HepG2 (cell line): ENCODE measurements at regions not wholly inside any gene's neighbourhood (a gene's known extent, or its start where the extent isn't known, plus 50 kb on each side); places are given as distances from the start of the nearest gene placed in this dataset.

Experiments used
- ATAC-seq: fragments of 200-7000 bp; cut with Tn5 transposase; 3 replicates; pipeline ENCODE4 v1.9.1; 2020; ENCODE audit warnings: mild to moderate bottlenecking, moderate library complexity
- BruUV-seq: library from RNA; stranded (reverse); fragments of 400-500 nt; replicated peaks from 2 replicates; lab custom pipeline; 2021; lab: Mats Ljungman, UMichigan
- CTCF ChIA-PET: fragments of 300-600 bp; formaldehyde crosslinking; extraction: SDS; loops from one replicate; lab custom pipeline; 2021; ENCODE audit warnings: low total read pairs, inconsistent platforms, low intra/inter-chr PET ratio; lab: Yijun Ruan, JAX
- POLR2A ChIA-PET: fragments of 350-600 bp; sonication (Branson Sonifier 250); formaldehyde crosslinking; loops from one replicate; lab custom pipeline; 2020; ENCODE audit warnings: antibody characterized with exemption, inconsistent platforms; lab: Yijun Ruan, JAX
- DNase-seq: peaks from one replicate; pipeline ENCODE4 v3.0.0-alpha.2; 2015; ENCODE audit warnings: low spot score
- FAIRE-seq: peaks from 3 replicates; lab custom pipeline; 2011; peaks lifted over from hg19 to GRCh38; lab: Jason Lieb, UNC
- H2AFZ ChIP-seq: one replicate; pipeline ENCODE4 v1.6.1; 2011; ENCODE audit warnings: low read length, inconsistent platforms
- H3K27ac ChIP-seq: fragments of 300-600 bp; 3 replicates; pipeline ENCODE4 v1.8.0; 2011; ENCODE audit warnings: mixed run types, mild to moderate bottlenecking, mixed read lengths, low read length, inconsistent platforms; ENCODE audit not compliant: insufficient read depth; ENCODE audit errors: extremely low read length
- H3K27me3 ChIP-seq, 2 experiments: fragments of 200-600 bp in 1 of 2; 2 replicates in 1 of 2; 3 replicates in 1 of 2; pipeline versions ENCODE4 v1.6.0 to v1.8.0; 2011; ENCODE audit warnings: low read length in 2 of 2, mild to moderate bottlenecking in 2 of 2, moderate library complexity in 2 of 2, inconsistent platforms in 1 of 2; ENCODE audit not compliant: insufficient read depth in 2 of 2, control insufficient read depth in 1 of 2
- H3K36me3 ChIP-seq, 2 experiments: fragments of 200-600 bp in 1 of 2; replicated peaks in 1 of 2; 2 replicates in 1 of 2; 3 replicates in 1 of 2; pipeline versions ENCODE4 v1.5.1 to v1.8.0; 2011; ENCODE audit warnings: low read length in 2 of 2, inconsistent platforms in 1 of 2; ENCODE audit not compliant: insufficient read depth in 2 of 2, control insufficient read depth in 1 of 2
- H3K4me1 ChIP-seq: 2 replicates; pipeline ENCODE4 v1.5.1; 2012; ENCODE audit warnings: low read length, inconsistent platforms; ENCODE audit not compliant: insufficient read depth
- H3K4me2 ChIP-seq: 2 replicates; pipeline ENCODE4 v1.6.0; 2011; ENCODE audit warnings: low read depth, low read length, inconsistent platforms
- H3K4me3 ChIP-seq, 3 experiments: fragments of 200-600 bp in 1 of 3; sonication (generic), shearing (Covaris generic) in 1 of 3; replicated peaks in 1 of 3; 2 replicates each; pipeline ENCODE4 v1.5.1; 2011 to 2016; ENCODE audit warnings: low read length in 3 of 3, inconsistent platforms in 2 of 3, low read depth in 2 of 3, mild to moderate bottlenecking in 2 of 3, control low read depth in 1 of 3, mixed read lengths in 1 of 3; ENCODE audit not compliant: insufficient read depth in 1 of 3
- H3K79me2 ChIP-seq: one replicate; pipeline ENCODE4 v1.6.1; 2011; ENCODE audit warnings: low read length, inconsistent platforms; ENCODE audit not compliant: insufficient read depth
- H3K9ac ChIP-seq: 2 replicates; pipeline ENCODE4 v1.6.0; 2011; ENCODE audit warnings: mild to moderate bottlenecking, low read depth, low read length, inconsistent platforms; ENCODE audit not compliant: insufficient read depth
- H3K9me3 ChIP-seq: 2 replicates; pipeline ENCODE4 v1.5.1; 2012; ENCODE audit warnings: mild to moderate bottlenecking, low read length
- H4K20me1 ChIP-seq: 2 replicates; pipeline ENCODE4 v1.6.0; 2011; ENCODE audit warnings: inconsistent platforms, mild to moderate bottlenecking, low read length, moderate library complexity; ENCODE audit not compliant: insufficient read depth
- ATRX ChIP-seq: sonication (generic); formaldehyde crosslinking; IDR thresholded peaks from 2 replicates; pipeline ENCODE4 v1.4.0; 2020; ENCODE audit warnings: missing genetic modification reagents, borderline replicate concordance
- HIVEP1 ChIP-seq: sonication (generic); formaldehyde crosslinking; IDR thresholded peaks from 2 replicates; pipeline ENCODE4 v1.4.0; 2020; ENCODE audit warnings: mild to moderate bottlenecking, missing genetic modification reagents
- KDM5B ChIP-seq: sonication (generic); formaldehyde crosslinking; IDR thresholded peaks from 2 replicates; pipeline ENCODE4 v1.4.0; 2020; ENCODE audit warnings: missing genetic modification reagents, mild to moderate bottlenecking, borderline replicate concordance
- MLX ChIP-seq: IDR thresholded peaks from 2 replicates; pipeline ENCODE4 v1.6.1; 2016
- MYC ChIP-seq: sonication (generic); formaldehyde crosslinking; IDR thresholded peaks from 2 replicates; pipeline ENCODE4 v1.9.0; 2021; ENCODE audit warnings: missing genetic modification reagents, borderline replicate concordance
- ZBTB43 ChIP-seq: sonication (generic); formaldehyde crosslinking; conservative IDR thresholded peaks from 2 replicates; pipeline ENCODE4 v1.4.0; 2020; ENCODE audit warnings: missing genetic modification reagents
- ZFP41 ChIP-seq: sonication (generic); formaldehyde crosslinking; IDR thresholded peaks from 2 replicates; pipeline ENCODE4 v1.4.0; 2020; ENCODE audit warnings: mild to moderate bottlenecking, missing genetic modification reagents, borderline replicate concordance
- ZNF503 ChIP-seq: sonication (generic); formaldehyde crosslinking; IDR thresholded peaks from 2 replicates; pipeline ENCODE4 v1.4.0; 2020; ENCODE audit warnings: missing genetic modification reagents
- ZNF615 ChIP-seq: sonication (generic); formaldehyde crosslinking; IDR thresholded peaks from 2 replicates; pipeline ENCODE4 v1.5.0; 2020; ENCODE audit warnings: mild to moderate bottlenecking, missing genetic modification reagents, borderline replicate concordance
- ZNF687 ChIP-seq: sonication (generic); formaldehyde crosslinking; IDR thresholded peaks from 2 replicates; pipeline ENCODE4 v1.5.1; 2020; ENCODE audit warnings: mild to moderate bottlenecking, missing genetic modification reagents, moderate library complexity
- WGBS: methylation state at CpG from one replicate; pipeline ENCODE4 v1.1.6; 2017; ENCODE audit warnings: low lambda C conversion rate; 5-methylcytosine and 5-hydroxymethylcytosine counted together
- in situ Hi-C: cut with HindIII; loops from 2 replicates; pipeline ENCODE4 v1.10.0; 2017; ENCODE audit warnings: low pct_unique_long_range_greater_than_20kb; ENCODE audit not compliant: extremely low pct_ligation_motif_present
- intact Hi-C: fragments of 100-400 bp; cut with micrococcal nuclease; formaldehyde crosslinking; loops from one replicate; pipeline ENCODE4 v1.10.0; 2022; ENCODE audit not compliant: unreplicated experiment

- Histone ChIP-seq H3K9ac (no peak overlapping the region), H2AFZ (no peak overlapping the region), H3K79me2 (no peaks in the 10 kb centered on the region), H3K27ac (no peak overlapping the region), H3K9me3 (peaks cover 93% of the 10 kb centered on the region), H3K27me3 (no peaks in the 10 kb centered on the region), H3K4me1 (no peaks in the 10 kb centered on the region), H3K4me2 (no peak overlapping the region), H3K4me3 (no peak overlapping the region), H3K36me3 (no peaks in the 10 kb centered on the region), H4K20me1 (no peaks in the 10 kb centered on the region)
- intact Hi-C loops (no loop called here), in situ Hi-C loops (no loop called here)
- TF ChIP-seq ZNF615 (CRISPR knock-in tag) (no peak), KDM5B (CRISPR knock-in tag) (no peak), MLX (no peak), ZBTB43 (CRISPR knock-in tag) (no peak), ZFP41 (CRISPR knock-in tag) (no peak), ATRX (no peak), HIVEP1 (CRISPR knock-in tag) (no peak)
- FAIRE-seq = no peak
- WGBS = 19% methylated on average over 3 of the region's 3 CpGs
- ChIA-PET POLR2A (no interaction called here), CTCF (no interaction called here)
- no TSS peak for BruUV-seq
- no peak for ATAC-seq
- DNase-seq = no peak
Observed at GRCh38 chr9:118635416-118635815, 733.8 kb downstream of the BRINP1 start.

- in situ Hi-C loops = no loop called here
- Histone ChIP-seq H3K9me3 (peaks cover 92% of the 10 kb centered on the region), H3K79me2 (no peaks in the 10 kb centered on the region), H3K9ac (no peak overlapping the region), H4K20me1 (no peaks in the 10 kb centered on the region), H3K36me3 (no peaks in the 10 kb centered on the region), H3K4me3 (no peak overlapping the region), H3K27me3 (no peaks in the 10 kb centered on the region), H2AFZ (no peak overlapping the region), H3K4me2 (no peak overlapping the region), H3K4me1 (no peaks in the 10 kb centered on the region), H3K27ac (no peak overlapping the region)
- ATAC-seq (no peak), DNase-seq (no peak), FAIRE-seq (no peak)
- intact Hi-C loops = no loop called here
- no TSS peak for BruUV-seq
- POLR2A ChIA-PET = no interaction called here
- whole genome bisulfite sequencing = 3% methylated on average over 2 of the region's 2 CpGs
- CTCF ChIA-PET = no interaction called here
- no peak for TF ChIP-seq ZNF687 (CRISPR knock-in tag)
- TF ChIP-seq MYC (CRISPR knock-in tag) = no peak
- TF ChIP-seq ZNF503 (CRISPR knock-in tag) = no peak
Observed at GRCh38 chr9:118637681-118638080, 731.6 kb downstream of the BRINP1 start.
